ACC112 (cell line): ENCODE measurements at regions not wholly inside any gene's neighbourhood (a gene's known extent, or its start where the extent isn't known, plus 50 kb on each side); places are given as distances from the start of the nearest gene placed in this dataset.

ENCODE experiments used
- H2AFZ ChIP-seq: fragments of 200-600 bp; sonication (generic); one replicate; pipeline ENCODE4 v1.6.0; 2017; ENCODE audit warnings: antibody characterized with exemption, low read length; ENCODE audit not compliant: unreplicated experiment
- H3K27ac ChIP-seq: fragments of 200-600 bp; sonication (generic); 2 replicates; pipeline ENCODE4 v1.5.1; 2014; ENCODE audit warnings: low read depth, mild to moderate bottlenecking, antibody characterized with exemption, low read length, moderate library complexity
- H3K27me3 ChIP-seq: fragments of 200-600 bp; sonication (generic); 2 replicates; pipeline ENCODE4 v1.6.1; 2014; ENCODE audit warnings: mild to moderate bottlenecking, antibody characterized with exemption, low read length, moderate library complexity, mixed read lengths; ENCODE audit not compliant: insufficient read depth
- H3K36me3 ChIP-seq: fragments of 200-600 bp; sonication (generic); 2 replicates; pipeline ENCODE4 v1.6.1; 2016; ENCODE audit warnings: mild to moderate bottlenecking, antibody characterized with exemption, low read length, moderate library complexity, mixed read lengths; ENCODE audit not compliant: insufficient read depth
- H3K4me1 ChIP-seq: fragments of 200-600 bp; sonication (generic); one replicate; pipeline ENCODE4 v1.6.1; 2016; ENCODE audit warnings: low read length, mixed read lengths; ENCODE audit not compliant: insufficient read depth, unreplicated experiment, control insufficient read depth
- H3K4me3 ChIP-seq: fragments of 200-600 bp; sonication (generic); 2 replicates; pipeline ENCODE4 v1.5.1; 2014; ENCODE audit warnings: mild to moderate bottlenecking, low read depth, low read length
- H3K79me2 ChIP-seq: fragments of 200-600 bp; sonication (generic); one replicate; pipeline ENCODE4 v1.6.0; 2016; ENCODE audit warnings: low read length; ENCODE audit not compliant: control insufficient read depth, unreplicated experiment, insufficient read depth

- Histone ChIP-seq H3K27me3 (peaks cover 25% of the 10 kb centered on the region), H3K27ac (no peak overlapping the region), H3K79me2 (no peaks in the 10 kb centered on the region), H3K4me3 (no peak overlapping the region), H2AFZ (no peak overlapping the region), H3K36me3 (no peaks in the 10 kb centered on the region), H3K4me1 (no peaks in the 10 kb centered on the region)
Measured at GRCh38 chr2:6769346-6769745, 96.4 kb downstream of the CMPK2 start.

DNA sequence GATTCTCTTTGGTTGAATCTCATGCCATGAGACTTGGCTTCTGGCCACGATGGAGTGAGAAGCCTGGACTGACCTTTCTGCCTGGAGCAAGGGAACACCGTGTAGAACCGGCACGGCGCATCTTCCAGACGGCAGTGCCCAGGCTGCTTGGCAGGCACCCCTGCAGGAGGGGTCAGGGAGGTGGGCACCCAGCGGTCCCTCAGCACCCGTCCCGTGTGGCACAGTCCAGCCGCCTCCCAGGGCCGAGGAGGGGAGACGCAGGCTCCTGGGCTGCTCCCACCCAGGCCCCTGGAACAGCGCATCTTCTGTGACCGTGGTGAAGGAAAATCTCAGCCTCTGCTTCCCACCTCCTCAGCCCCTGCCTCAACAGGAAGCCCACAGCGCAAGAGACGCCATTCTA, 95.7 kb downstream of the CMPK2 start:
- Histone ChIP-seq H3K27ac (no peak overlapping the region), H2AFZ (no peak overlapping the region), H3K4me3 (no peak overlapping the region), H3K27me3 (peaks cover 32% of the 10 kb centered on the region), H3K36me3 (no peaks in the 10 kb centered on the region), H3K4me1 (no peaks in the 10 kb centered on the region), H3K79me2 (no peaks in the 10 kb centered on the region)

- Histone ChIP-seq H3K27me3 (peaks cover 41% of the 10 kb centered on the region), H3K4me3 (no peak overlapping the region), H3K4me1 (no peaks in the 10 kb centered on the region)
Measured at GRCh38 chr2:6771634-6772611, 93.8 kb downstream of the CMPK2 start.

DNA sequence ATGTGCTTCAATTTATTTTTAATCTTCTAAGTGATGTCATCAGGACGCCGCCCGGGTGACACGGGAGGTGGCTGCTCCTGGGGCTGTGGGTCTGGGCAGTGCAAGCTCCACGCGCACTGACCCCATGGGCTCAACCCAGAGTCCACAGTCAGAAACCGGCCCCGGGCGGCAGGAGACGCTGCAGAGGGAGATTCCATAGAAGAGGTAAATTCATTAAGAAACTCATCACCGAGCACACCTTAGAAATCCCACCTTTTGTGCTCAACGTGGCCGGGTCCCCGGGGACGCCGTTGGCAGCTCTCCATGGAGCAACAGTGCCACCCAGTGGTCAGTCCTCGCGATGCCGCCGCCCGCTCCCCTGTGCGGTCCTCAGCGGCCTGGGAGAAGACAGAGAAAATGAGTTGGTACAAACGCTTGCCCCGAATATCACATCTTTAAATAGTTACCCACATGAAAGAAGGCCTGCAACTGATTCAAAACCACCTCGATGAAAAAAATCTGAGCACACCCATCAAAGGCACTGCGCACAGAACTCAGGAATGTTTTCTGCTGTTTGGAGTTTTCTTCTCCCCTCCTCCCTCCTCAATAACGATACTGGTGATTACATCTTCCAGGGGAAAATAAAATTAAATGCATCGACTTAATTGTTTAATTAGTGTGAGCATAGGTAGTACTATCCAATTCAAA, 92.6 kb downstream of the CMPK2 start:
- Histone ChIP-seq H3K4me3 (no peak overlapping the region), H3K27me3 (peaks cover 41% of the 10 kb centered on the region), H3K36me3 (no peaks in the 10 kb centered on the region), H2AFZ (no peak overlapping the region), H3K79me2 (no peaks in the 10 kb centered on the region), H3K4me1 (no peaks in the 10 kb centered on the region), H3K27ac (no peak overlapping the region)

More at GRCh38 chr2:6771634-6772611, 93.8 kb downstream of the CMPK2 start:
- H3K27ac ChIP-seq = no peak overlapping the region
- H3K79me2 ChIP-seq = no peaks in the 10 kb centered on the region
- H3K36me3 ChIP-seq = no peaks in the 10 kb centered on the region
- no peak overlapping the region for H2AFZ ChIP-seq

DNA sequence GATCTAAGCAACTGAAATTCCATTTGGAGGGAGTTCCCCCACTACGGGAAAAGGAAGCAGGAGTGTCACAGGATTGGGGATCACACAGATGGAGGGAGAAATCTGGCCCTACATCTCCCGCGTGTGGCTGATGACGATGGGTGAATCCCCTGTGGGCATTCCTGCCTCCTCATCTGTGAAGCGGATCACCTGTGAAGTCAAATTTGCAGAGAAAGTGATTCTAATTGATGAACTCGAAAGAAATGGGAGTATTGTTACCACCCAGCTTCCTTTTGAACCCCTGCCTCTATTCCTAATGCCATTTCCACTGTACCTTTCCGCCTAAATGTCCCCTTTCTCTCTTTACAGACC, 92.0 kb downstream of the CMPK2 start:
- Histone ChIP-seq H3K36me3 (no peaks in the 10 kb centered on the region), H2AFZ (no peak overlapping the region)

DNA sequence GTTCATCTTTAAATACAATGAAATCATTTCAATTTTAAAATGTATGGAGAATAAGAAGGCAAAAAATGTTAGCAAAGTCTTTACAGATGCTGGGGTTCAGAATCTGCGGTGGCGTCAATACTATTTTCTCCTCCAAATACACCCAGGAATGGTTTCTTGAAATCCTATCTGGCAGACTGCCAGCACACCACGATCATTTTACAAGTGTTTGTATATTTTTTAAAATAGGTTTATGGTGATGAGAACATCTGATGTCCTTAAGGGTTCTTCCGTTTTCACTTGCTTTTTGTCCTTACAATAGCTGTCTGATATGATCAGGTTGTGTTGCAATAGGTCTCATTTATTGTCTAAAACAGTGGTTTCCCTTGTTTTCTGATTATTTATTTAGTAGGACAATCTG, 89.6 kb downstream of the CMPK2 start:
- H3K36me3 ChIP-seq = no peaks in the 10 kb centered on the region
- H3K27ac ChIP-seq = no peak overlapping the region
- H3K79me2 ChIP-seq = no peaks in the 10 kb centered on the region
- no peak overlapping the region for H2AFZ ChIP-seq
- no peak overlapping the region for H3K4me3 ChIP-seq
- no peaks in the 10 kb centered on the region for H3K4me1 ChIP-seq
- peaks cover 37% of the 10 kb centered on the region for H3K27me3 ChIP-seq

More for the DNA sequence above, 92.0 kb downstream of the CMPK2 start:
- Histone ChIP-seq H3K4me3 (no peak overlapping the region), H3K4me1 (no peaks in the 10 kb centered on the region), H3K27ac (no peak overlapping the region), H3K27me3 (peaks cover 41% of the 10 kb centered on the region), H3K79me2 (no peaks in the 10 kb centered on the region)

- H3K27me3 ChIP-seq = peaks cover 25% of the 10 kb centered on the region
- H2AFZ ChIP-seq = no peak overlapping the region
- H3K36me3 ChIP-seq = no peaks in the 10 kb centered on the region
- H3K4me3 ChIP-seq = no peak overlapping the region
- H3K79me2 ChIP-seq = no peaks in the 10 kb centered on the region
- no peaks in the 10 kb centered on the region for H3K4me1 ChIP-seq
- no peak overlapping the region for H3K27ac ChIP-seq
Measured at GRCh38 chr2:6777626-6778025, 88.1 kb downstream of the CMPK2 start.

DNA sequence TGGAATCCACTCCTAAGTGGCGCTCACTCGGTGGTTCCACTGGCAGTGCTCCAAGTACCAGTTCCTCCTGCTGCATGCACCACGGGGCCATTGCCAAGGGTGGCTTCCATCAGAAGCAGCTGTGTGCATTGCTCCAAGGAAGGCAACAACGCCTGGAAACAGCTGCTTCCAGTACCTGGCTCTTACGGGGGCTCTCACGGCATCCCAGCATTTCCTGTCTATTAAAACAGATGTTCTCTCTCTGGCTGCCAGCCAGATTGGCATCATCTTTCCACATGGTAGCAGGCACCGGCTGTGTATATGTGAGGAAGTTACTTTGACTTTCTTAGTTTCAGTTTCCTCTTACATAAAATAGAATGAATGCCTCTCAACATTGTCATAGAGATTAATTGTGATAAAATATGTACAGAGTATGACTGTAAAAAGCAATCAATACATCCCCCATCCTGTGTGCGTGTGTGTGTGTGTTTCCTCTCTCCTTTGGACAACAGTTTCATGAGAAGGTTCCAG, 84.9 kb downstream of the CMPK2 start:
- Histone ChIP-seq H3K4me3 (peak overlapping the region; percentile 50), H3K36me3 (no peaks in the 10 kb centered on the region), H2AFZ (peak overlapping the region; percentile 36), H3K27ac (no peak overlapping the region), H3K79me2 (no peaks in the 10 kb centered on the region), H3K27me3 (peaks cover 18% of the 10 kb centered on the region), H3K4me1 (no peaks in the 10 kb centered on the region)

GRCh38 chr2:6782517-6783237, 83.0 kb downstream of the CMPK2 start:
- H2AFZ ChIP-seq = no peak overlapping the region
- no peaks in the 10 kb centered on the region for H3K4me1 ChIP-seq
- H3K36me3 ChIP-seq = no peaks in the 10 kb centered on the region
- no peak overlapping the region for H3K27ac ChIP-seq
- H3K4me3 ChIP-seq = no peak overlapping the region
- no peaks in the 10 kb centered on the region for H3K79me2 ChIP-seq
- peaks cover 24% of the 10 kb centered on the region for H3K27me3 ChIP-seq

- Histone ChIP-seq H2AFZ (no peak overlapping the region), H3K4me3 (no peak overlapping the region), H3K27ac (no peak overlapping the region), H3K27me3 (peaks cover 24% of the 10 kb centered on the region), H3K79me2 (no peaks in the 10 kb centered on the region), H3K36me3 (no peaks in the 10 kb centered on the region), H3K4me1 (no peaks in the 10 kb centered on the region)
Measured at GRCh38 chr2:6783238-6783614, 82.5 kb downstream of the CMPK2 start.
